ENCODE measurements at regions not wholly inside any gene's neighbourhood (a gene's known extent, or its start where the extent isn't known, plus 50 kb on each side); places are given as distances from the start of the nearest gene placed in this dataset.

GRCh38 chr15:53462651-53463050, 296.8 kb downstream of the WDR72 start:
- H3K4me3 ChIP-seq, result no peak overlapping the region
- no peak overlapping the region for H3K27ac ChIP-seq (ENCODE audit: low read depth in 1 of 2, low read length in 1 of 2)
- H3K4me1 ChIP-seq (ENCODE audit: control insufficient read depth in 5 of 5, insufficient read depth in 5 of 5, low read length in 5 of 5), result no peaks in the 10 kb centered on the region
- no peak for ATAC-seq (ENCODE audit: insufficient read depth, low FRiP score)
- H3K9me3 ChIP-seq (ENCODE audit: control insufficient read depth in 4 of 4, insufficient read depth in 3 of 4, low read length in 3 of 4), result peaks cover 0 to 8% (median 3%) of the 10 kb centered on the region in 4 donors
- TF ChIP-seq, protein P1, sequence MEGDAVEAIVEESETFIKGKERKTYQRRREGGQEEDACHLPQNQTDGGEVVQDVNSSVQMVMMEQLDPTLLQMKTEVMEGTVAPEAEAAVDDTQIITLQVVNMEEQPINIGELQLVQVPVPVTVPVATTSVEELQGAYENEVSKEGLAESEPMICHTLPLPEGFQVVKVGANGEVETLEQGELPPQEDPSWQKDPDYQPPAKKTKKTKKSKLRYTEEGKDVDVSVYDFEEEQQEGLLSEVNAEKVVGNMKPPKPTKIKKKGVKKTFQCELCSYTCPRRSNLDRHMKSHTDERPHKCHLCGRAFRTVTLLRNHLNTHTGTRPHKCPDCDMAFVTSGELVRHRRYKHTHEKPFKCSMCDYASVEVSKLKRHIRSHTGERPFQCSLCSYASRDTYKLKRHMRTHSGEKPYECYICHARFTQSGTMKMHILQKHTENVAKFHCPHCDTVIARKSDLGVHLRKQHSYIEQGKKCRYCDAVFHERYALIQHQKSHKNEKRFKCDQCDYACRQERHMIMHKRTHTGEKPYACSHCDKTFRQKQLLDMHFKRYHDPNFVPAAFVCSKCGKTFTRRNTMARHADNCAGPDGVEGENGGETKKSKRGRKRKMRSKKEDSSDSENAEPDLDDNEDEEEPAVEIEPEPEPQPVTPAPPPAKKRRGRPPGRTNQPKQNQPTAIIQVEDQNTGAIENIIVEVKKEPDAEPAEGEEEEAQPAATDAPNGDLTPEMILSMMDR (IDR thresholded peaks at IDR 0.05; ENCODE audit: control extremely low read depth, extremely low read depth), result no peak
- peaks cover 0 to 3% (median 0%) of the 10 kb centered on the region in 3 donors for H3K27me3 ChIP-seq (ENCODE audit: control insufficient read depth in 3 of 3, insufficient read depth in 3 of 3, low read length in 2 of 3)
- H3K9ac ChIP-seq (ENCODE audit: insufficient read depth in 1 of 2, low read length in 2 of 2), result no peak overlapping the region
- 56 to 78% methylated on average over 2 of the region's 2 CpGs for whole genome bisulfite sequencing, 2 donors
- no peaks in the 10 kb centered on the region for H3K36me3 ChIP-seq (ENCODE audit: control insufficient read depth in 4 of 4, insufficient read depth in 4 of 4, low read length in 4 of 4)
- DNase-seq, result no peak

DNA sequence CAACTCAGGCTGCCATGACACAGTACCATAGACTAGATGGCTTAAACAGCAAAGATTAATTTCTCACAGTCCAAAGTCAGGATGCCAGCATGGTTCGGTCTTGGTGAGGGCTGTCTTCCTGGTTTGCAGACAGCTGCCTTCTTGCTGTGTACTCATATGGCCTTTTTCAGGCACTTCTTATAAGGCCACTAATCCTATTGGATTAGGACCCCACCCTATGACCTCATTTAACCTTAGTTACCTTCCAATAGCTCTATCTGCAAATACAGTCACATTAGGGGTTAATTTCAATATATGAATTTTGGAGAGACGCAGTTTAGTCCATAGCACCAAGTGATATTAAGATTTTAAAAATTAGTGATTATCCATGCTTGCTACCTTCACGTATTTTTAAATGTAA, 297.8 kb downstream of the WDR72 start:
- peaks cover 0 to 8% (median 3%) of the 10 kb centered on the region in 4 donors for H3K9me3 ChIP-seq (ENCODE audit: control insufficient read depth in 4 of 4, insufficient read depth in 3 of 4, low read length in 3 of 4)
- TF ChIP-seq, protein P1 (IDR thresholded peaks at IDR 0.05; ENCODE audit: control extremely low read depth, extremely low read depth), result no peak
- H3K27me3 ChIP-seq (ENCODE audit: control insufficient read depth in 3 of 3, insufficient read depth in 3 of 3, low read length in 2 of 3), result peaks cover 0 to 3% (median 0%) of the 10 kb centered on the region in 3 donors
- DNase-seq (no peak), ATAC-seq (ENCODE audit: insufficient read depth, low FRiP score) (no peak)
- H3K36me3 ChIP-seq (ENCODE audit: control insufficient read depth in 4 of 4, insufficient read depth in 4 of 4, low read length in 4 of 4), result no peaks in the 10 kb centered on the region
- no peak overlapping the region for H3K4me3 ChIP-seq
- no peak overlapping the region for H3K27ac ChIP-seq (ENCODE audit: low read depth in 1 of 2, low read length in 1 of 2)
- no peaks in the 10 kb centered on the region for H3K4me1 ChIP-seq (ENCODE audit: control insufficient read depth in 5 of 5, insufficient read depth in 5 of 5, low read length in 5 of 5)
- H3K9ac ChIP-seq (ENCODE audit: insufficient read depth in 1 of 2, low read length in 2 of 2), result no peak overlapping the region
- 89% methylated on average over 3 of the region's 3 CpGs for WGBS, 2 donors

- DNase-seq, result no peak
- WGBS, 2 donors, result 59 to 72% methylated on average over 1 of the region's 1 CpG
- ATAC-seq (ENCODE audit: insufficient read depth, low FRiP score), result no peak
- Histone ChIP-seq H3K36me3 (ENCODE audit: control insufficient read depth in 4 of 4, insufficient read depth in 4 of 4, low read length in 4 of 4) (no peaks in the 10 kb centered on the region), H3K9ac (ENCODE audit: insufficient read depth in 1 of 2, low read length in 2 of 2) (no peak overlapping the region), H3K27ac (ENCODE audit: low read depth in 1 of 2, low read length in 1 of 2) (no peak overlapping the region), H3K27me3 (ENCODE audit: control insufficient read depth in 3 of 3, insufficient read depth in 3 of 3, low read length in 2 of 3) (peaks cover 0 to 3% (median 0%) of the 10 kb centered on the region in 3 donors), H3K4me3 (no peak overlapping the region), H3K4me1 (ENCODE audit: control insufficient read depth in 5 of 5, insufficient read depth in 5 of 5, low read length in 5 of 5) (no peaks in the 10 kb centered on the region), H3K9me3 (ENCODE audit: control insufficient read depth in 4 of 4, insufficient read depth in 3 of 4, low read length in 3 of 4) (peaks cover 0 to 5% (median 3%) of the 10 kb centered on the region in 4 donors)
- TF ChIP-seq, protein P1 (IDR thresholded peaks at IDR 0.05; ENCODE audit: control extremely low read depth, extremely low read depth), result no peak
Observed at GRCh38 chr15:53458736-53459135, 300.7 kb downstream of the WDR72 start.

DNA sequence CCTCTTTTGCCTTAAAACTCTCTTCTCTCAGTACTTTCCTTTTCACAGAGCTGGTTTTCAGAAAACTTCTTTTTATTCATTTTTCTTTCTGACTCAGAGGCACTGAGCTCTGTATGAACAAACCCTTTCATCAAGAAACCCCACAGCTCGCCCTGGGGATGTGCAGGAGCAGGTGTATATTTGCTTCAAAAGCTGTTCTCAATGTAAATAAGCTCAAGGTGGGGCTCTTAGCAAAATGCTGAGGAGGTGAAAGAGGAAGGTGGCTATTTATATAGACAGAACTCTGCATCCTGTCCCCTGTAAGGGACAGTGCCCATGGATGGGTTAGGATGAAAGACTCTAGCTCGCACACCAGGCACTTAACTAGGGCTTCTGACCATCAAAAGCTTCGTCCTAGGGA, 302.0 kb downstream of the WDR72 start:
- DNase-seq, result no peak
- Histone ChIP-seq H3K27me3 (ENCODE audit: control insufficient read depth in 3 of 3, insufficient read depth in 3 of 3, low read length in 2 of 3) (peaks cover 0 to 3% (median 0%) of the 10 kb centered on the region in 3 donors), H3K4me3 (no peak overlapping the region), H3K9ac (ENCODE audit: insufficient read depth in 1 of 2, low read length in 2 of 2) (no peak overlapping the region), H3K9me3 (ENCODE audit: control insufficient read depth in 4 of 4, insufficient read depth in 3 of 4, low read length in 3 of 4) (peaks cover 0 to 5% (median 3%) of the 10 kb centered on the region in 4 donors), H3K4me1 (ENCODE audit: control insufficient read depth in 5 of 5, insufficient read depth in 5 of 5, low read length in 5 of 5) (no peaks in the 10 kb centered on the region), H3K36me3 (ENCODE audit: control insufficient read depth in 4 of 4, insufficient read depth in 4 of 4, low read length in 4 of 4) (no peaks in the 10 kb centered on the region), H3K27ac (ENCODE audit: low read depth in 1 of 2, low read length in 1 of 2) (no peak overlapping the region)
- 71 to 78% methylated on average over 3 of the region's 3 CpGs for whole genome bisulfite sequencing, 2 donors
- TF ChIP-seq, protein P1 (IDR thresholded peaks at IDR 0.05; ENCODE audit: control extremely low read depth, extremely low read depth), result no peak
- ATAC-seq (ENCODE audit: insufficient read depth, low FRiP score), result no peak

All from lung (tissue), 11 donors.